GM18873 (cell line): ENCODE measurements at regions not wholly inside any gene's neighbourhood (a gene's known extent, or its start where the extent isn't known, plus 50 kb on each side); places are given as distances from the start of the nearest gene placed in this dataset.
A peak's percentile ranks its signal among the peaks of the same experiment; 100 is the strongest.
"Not testable (repeated sequence)": the region's sequence is repeated elsewhere in the genome, so short reads cannot be mapped to it uniquely, and the experiment has no call there.

Experiments
- ATAC-seq: cut with Tn5 transposase; IDR thresholded peaks from one replicate; pipeline ENCODE4 v1.9.1; 2021; ENCODE audit warnings: mild to moderate bottlenecking, moderate library complexity, moderate number of reproducible peaks; ENCODE audit not compliant: unreplicated experiment, low FRiP score

DNA sequence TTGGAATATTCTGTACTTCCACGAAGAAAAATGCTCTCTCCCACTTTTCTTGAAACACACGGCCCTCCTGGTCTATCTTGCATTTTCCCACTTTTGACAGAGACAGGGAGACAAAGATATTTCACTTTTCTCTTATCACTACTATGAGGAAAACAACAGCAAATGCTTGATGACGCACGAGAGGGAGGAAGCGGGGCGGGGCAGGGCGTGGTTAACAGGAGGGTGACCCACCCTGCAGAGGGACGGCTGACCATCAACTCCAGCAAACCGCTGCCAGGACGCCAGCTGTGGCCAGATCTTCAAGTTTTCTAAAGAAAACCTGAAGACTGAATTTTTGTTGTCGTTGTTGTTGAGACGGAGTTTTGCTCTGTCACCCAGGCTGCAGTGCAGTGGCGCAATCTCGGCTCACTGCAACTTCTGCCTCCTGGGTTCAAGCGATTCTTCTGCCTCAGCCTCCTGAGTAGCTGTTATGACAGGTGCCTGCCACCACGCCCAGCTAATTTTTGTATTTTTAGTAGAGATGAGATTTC, 63.8 kb downstream of the NSUN5 start:
- not testable (repeated sequence) for ATAC-seq

DNA sequence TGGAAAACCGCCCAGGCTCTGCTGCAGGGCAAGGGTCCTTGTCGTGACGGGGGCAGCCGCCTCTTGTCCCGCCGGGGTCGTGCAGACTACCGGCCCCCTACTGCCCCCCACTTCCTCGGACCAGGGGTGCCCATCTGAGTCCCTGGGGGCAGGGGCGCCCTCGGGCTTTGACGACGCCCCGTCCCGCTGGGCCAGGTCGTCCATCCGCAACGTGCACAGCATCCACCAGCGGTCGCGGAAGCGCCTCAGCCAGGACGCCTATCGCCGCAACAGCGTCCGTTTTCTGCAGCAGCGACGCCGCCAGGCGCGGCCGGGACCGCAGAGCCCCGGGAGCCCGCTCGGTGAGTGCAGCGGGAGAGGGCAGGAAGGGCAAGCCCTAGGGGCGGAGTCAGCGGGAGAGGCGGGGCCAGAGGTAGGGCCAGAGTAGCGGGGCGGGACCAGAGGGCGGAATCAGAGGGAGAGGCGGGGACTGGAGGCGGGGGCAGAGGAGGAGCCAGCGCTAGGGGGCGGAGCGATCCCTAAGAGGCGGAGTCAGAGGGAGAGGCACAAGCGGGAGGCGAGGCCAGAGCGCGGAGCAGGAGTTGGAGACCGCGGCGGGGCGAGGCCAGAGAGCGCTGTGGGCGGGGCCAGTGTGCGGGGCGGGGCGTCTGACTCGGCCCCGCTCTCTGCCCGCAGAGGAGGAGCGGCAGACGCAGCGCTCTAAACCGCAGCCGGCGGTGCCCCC, 73.5 kb downstream of the NSUN5 start:
- peak; percentile 83 for ATAC-seq

DNA sequence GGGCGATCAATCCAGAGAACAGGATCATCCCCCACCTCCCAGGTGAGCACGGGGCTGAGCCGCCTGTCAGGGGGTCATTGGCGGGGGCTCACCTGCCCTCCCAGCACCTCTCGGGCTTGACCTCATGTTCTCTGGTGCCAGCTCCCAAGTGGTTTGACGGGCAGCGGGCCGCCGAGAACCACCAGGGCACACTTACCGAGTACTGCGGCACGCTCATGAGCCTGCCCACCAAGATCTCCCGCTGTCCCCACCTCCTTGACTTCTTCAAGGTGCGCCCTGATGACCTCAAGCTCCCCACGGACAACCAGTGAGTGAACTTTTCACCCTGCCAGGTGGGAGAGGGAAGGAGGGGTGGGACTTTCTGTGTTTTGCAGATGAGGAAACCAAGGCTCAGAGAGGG, 82.9 kb downstream of the NSUN5 start:
- not testable (repeated sequence) for ATAC-seq

DNA sequence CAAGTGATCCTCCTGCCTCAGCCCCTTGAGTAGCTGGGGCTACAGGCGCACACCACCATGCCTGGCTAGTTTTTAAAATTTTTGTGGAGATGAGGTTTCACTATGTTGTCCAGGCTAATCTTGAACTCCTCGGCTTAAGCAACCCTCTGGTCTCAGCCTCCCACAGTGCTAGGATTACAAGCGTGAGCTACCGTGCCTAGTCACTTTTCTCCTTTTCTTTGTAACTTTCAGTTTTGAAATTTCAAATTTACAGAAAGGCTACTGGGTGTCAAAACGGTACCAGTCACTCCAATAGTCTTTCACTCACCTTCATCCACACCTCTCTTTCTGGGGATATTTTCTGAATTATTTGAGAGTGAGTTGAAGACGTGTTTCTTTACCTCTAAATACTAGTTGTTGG, 86.9 kb downstream of the NSUN5 start:
- not testable (repeated sequence) for ATAC-seq

DNA sequence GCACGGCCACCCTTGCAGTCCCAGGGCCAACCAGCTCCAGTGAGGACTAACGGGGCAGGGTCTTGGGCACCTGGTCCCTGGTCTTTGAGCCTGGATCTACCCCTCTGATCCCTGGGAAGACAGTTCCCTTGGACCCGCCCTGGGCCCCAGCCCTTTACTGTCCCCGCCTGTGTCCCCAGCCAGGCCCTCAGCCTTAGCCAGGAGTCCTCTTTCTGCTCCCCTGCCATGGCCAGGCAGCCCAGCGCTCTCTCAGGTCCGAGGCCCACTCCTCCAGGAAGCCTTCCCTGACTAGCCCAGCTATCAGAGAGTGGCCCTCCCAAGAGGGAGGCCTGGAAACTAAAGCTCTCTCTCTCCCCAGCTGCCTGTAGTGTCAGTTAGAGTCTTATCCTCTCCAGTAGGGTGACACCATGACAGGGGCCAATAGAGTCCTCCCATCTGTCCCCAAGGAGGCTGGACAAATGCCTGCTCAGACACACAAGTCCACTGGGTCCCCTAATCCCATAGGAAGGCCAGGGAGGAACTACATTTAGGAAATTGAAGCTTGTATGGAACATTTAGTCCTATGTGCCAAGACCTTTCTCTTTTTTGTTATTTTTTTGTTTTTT, 87.8 kb downstream of the NSUN5 start:
- ATAC-seq = not testable (repeated sequence)

DNA sequence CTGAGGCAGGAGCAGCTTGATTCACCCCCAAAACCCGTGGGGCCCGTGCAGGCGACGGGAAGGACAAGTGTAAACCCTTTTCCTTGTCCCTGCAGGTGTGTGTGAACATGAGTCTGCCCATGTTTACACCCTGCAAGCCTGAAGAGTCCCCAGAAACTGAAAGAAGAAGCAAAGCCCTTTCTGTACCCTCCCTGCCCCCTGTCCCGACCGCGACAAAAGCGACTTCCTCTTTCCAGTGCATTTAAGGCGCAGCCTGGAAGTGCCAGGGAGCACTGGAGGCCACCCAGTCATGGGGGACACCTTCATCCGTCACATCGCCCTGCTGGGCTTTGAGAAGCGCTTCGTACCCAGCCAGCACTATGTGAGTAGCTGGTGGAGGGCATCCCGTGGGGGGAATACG, 88.3 kb downstream of the NSUN5 start:
- ATAC-seq = peak; percentile 78

DNA sequence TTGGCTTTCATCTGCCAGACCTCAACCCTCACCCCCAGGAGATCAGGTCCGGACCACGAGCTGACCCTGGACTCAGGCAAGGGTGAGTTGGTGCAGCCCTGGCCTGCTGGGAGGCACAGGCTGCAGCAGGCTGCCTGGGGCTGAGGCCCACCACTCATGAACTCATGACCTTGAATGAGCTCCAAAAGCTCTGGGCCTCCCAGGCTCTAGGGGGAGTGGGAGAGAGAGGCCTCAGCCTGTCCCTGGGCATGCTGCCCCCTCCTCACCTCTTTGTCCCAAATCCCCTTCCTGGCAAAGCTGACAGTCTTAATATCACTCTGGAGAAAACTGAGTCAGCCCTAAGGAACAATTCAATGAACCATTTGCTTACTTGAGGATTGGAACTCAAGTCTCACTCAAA, 89.8 kb downstream of the NSUN5 start:
- ATAC-seq = not testable (repeated sequence)

DNA sequence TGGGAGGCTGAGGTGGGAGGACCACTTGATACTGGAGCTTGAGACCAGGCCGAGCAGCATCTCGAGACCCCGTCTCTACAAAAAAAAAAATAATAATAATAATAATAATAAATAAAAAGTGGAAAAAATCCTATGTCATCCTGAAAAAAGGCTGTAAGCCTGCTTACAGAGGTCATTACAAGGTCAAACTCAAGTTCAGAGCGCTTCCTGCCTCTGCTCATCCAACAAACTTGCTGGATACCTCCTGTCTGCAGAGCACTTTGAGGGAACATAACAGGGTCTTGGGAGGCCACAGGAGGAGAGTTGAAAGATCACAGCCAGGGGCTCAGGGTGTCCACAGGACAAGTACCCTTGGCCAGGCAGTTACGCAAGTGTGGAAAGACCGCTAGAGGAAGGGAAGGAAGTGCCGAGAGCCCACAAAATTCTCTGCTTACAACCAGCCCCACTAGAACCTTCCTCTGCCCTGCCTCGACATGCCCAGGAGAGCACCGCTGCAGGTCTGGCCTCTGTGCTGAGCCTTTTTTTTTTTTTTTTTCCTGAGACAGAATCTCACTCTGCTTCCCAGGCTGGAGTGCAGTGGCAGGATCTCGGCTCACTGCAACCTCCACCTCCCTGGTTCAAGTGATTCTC, 92.5 kb downstream of the NSUN5 start:
- ATAC-seq = not testable (repeated sequence)

DNA sequence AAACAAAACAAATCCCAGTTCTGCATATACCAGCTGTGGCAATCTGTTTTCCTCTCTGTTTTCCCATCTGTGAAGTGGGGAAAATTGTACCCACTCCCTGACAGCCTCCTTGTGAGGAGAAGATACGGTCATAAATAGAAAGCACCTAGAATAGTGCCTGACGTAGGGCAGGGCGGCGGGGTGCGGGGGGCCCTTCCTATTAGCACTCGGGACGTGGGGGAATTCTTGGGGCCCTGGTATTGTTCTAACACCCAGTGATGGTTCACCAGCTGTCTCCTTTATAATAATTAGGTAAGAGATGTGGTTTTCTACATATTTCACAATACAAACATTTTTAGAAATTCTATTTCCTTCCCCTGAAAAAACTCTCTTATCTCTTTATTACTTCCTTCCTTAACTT, 93.4 kb downstream of the NSUN5 start:
- ATAC-seq = not testable (repeated sequence)

DNA sequence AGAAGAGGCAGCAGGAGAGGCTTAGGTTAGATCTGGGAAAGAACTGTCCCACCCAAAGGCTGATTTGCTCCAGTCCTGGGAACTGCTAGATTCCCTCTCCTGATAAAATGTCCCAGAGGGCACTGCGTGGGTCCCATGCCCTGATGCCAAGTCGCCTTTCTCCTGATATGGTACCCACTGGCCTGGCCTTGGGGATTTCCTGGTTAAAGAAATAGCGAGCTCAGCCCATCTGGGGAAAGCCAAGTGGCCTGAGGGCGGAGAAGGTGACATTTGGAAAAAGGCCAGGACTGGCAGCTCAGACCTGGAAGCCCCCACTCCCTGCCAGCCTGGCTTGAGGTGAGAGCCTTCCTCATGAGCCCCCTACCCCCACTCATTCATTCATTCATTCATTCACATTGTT, 94.2 kb downstream of the NSUN5 start:
- not testable (repeated sequence) for ATAC-seq

DNA sequence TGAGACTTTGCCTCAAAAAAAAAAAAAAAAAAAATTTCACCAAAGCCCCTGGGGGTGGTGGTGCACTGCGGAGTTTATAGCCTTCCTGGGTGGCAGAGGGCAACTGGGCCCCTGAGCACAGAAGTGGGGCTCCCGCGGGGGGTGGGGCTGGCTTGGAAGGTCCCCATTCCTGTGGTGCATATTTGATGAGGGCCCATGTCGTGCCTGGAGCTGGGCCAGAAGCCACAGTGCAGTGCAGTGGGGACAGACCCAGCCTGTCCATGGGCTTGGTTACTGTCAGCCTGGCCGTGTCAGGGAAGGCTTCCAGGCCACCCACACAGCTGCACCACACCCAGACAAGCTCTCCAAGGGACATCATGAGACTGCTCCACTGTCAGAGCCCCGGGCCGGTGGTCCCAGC, 95.5 kb downstream of the NSUN5 start:
- ATAC-seq = not testable (repeated sequence)

DNA sequence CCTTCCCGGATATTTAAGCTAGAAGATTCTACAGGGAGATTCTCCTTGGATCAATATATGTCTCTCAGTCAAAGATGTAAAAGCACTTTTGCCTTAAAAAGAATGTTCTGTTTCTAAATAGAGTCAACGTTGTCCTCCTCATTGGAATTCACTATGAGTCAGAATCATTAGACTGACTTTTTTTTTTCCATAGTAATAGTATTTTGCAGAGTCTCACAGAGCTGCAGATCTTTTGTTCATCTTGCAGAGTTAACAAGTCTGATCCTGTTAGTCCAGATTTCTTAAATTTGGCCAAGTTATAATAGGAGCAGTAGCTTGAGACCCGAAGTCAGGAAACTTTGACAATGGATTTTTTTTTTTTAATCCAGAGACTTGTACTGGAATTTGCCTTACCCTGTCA, 103.0 kb downstream of the NSUN5 start:
- ATAC-seq = not testable (repeated sequence)

DNA sequence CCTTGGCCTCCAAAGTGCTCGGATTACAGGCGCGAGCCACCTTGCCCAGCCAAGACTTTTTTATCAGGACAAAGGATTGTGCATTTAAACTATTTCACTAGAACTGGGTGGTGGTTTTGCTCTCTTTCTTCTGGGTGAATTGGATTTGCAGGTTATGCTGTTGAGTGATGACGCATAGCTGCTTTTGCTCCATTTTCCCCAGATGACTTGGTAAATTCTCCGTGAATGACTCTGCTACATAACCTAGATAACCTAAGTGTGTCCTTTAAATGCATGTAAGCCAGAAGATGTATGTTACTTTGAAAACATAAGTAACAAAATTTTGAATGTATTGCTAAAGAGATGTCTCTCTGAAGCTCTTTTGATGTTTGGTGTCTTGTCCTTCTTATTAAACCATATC, 103.7 kb downstream of the NSUN5 start:
- ATAC-seq = not testable (repeated sequence)

DNA sequence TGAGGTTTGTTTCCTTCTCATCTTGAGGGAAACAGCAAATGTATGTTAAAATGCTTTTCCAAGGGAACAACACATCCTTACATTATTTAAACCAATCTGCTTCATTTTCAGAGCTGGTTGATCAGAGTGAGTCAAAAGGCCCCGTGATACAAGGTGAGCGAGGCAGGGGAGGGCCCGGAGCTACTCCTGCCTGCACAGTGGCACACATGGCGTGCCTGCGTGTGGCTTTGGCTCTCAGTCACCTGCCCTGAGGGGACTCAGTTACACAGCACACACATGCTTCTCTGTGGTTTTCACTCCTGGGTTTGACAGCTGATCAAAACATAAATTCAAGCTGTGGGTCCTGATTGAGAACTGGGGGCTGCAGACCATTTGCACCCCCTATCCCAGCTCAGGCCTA, 105.3 kb downstream of the NSUN5 start:
- ATAC-seq = not testable (repeated sequence)

DNA sequence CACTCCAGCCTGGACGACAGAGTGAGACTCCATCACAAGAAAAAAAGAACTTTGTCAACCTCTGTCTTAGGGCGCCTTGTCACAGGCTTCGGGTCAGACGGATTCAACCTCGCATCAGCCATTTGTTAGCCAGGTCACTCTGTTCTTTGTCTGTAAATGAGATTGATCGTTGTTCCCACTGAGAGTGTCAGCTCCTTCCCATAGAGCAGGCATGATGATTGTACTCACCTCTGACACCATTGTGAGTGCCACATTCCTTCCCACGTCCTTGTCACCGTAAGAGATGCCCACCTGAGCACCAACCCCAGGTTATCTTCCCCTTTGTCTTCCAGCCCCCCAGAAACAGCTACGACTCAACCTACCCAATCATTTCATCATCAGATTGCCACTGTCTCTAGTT, 107.4 kb downstream of the NSUN5 start:
- not testable (repeated sequence) for ATAC-seq

DNA sequence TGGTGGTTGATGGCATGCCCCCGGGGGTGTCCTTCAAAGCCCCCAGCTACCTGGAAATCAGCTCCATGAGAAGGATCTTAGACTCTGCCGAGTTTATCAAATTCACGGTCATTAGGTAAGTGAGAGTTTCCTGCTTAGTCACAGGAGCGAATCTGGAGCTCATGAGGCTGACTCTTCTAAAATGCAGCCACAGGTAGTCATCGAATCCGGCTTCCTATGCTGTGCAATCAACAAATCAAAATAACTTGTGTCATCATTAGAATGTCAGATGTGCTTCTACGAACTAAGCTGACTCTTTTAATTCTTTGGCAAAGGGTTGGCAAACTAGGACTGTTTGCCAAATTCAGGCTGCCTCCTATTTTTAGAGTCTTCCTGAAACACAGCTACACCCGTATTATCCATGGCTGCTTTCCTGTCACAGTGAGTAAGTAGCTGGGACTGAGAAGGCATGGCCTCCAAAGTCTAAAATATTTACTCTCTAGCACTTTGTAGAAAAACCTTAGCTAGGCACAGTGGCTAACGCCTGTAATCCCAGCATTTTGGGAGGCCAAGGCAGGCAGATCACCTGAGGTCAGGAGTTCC, 108.0 kb downstream of the NSUN5 start:
- not testable (repeated sequence) for ATAC-seq

DNA sequence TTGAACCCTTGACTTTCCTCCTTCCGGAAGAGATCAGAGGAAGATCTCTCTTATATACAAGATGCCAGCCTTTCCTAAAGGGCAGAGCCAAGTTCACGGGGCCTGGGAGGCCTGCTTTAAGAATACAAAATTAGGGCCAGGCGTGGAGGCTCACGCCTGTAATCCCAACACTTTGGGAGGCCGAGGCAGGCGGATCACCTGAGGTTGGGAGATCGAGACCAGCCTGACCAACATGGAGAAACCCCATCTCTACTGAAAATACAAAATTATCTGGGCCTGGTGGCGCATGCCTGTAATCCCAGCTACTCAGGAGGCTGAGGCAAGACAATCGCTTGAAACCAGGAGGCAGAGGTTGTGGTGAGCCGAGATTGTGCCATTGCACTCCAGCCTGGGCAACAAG, 108.2 kb upstream of the SPDYE9 start:
- ATAC-seq = not testable (repeated sequence)

DNA sequence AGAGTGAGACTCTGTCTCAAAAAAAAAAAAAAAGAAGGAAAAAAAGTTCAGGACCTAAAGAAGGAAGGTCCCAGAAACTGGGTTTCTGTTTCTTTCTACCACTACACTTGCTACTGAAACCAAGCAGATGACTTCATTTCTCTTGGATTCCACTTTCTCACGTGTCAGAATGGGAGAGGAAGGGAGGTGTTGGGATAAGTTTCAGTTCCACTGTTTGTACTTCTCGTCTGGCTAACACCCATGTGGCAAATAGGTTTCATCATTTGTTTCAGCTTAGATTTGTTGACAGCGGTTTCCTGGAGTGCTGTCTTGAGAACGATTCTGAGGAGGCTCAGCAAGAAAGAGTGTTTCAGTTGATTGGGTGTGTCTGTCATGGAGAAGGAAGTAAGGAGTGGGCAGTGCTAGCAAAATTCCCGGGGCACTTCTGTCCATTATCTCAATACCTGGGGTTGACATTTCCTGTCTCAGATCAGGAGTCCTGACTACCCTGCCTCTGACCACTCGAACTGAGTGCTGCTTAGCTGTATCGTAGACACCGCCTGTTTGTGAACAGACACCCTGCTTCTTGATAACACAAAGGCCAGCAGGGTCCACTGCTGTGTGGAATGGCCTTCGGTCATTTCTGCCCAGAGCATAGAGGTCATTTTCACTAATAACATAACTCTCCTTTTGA, 104.8 kb upstream of the SPDYE9 start:
- ATAC-seq = not testable (repeated sequence)

DNA sequence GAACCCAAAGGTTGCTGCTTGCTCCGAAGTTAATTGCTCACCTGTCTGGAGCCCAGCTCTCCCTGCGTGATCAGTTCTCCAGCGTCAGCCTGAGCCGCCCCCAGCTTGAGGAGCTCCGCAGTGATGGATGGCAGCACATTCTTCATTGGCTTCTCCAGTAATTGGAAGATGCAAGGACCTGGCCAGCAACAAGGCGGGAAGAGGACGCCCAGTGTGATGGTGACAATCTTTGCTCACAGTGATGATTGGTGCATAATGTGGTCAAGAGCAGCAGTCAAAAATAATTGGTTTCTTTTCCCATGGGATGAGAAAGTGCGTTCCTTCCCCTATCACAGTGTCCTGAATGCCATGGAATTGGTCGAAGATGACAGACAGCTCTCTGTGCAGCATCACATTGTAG, 102.4 kb upstream of the SPDYE9 start:
- ATAC-seq = not testable (repeated sequence)

DNA sequence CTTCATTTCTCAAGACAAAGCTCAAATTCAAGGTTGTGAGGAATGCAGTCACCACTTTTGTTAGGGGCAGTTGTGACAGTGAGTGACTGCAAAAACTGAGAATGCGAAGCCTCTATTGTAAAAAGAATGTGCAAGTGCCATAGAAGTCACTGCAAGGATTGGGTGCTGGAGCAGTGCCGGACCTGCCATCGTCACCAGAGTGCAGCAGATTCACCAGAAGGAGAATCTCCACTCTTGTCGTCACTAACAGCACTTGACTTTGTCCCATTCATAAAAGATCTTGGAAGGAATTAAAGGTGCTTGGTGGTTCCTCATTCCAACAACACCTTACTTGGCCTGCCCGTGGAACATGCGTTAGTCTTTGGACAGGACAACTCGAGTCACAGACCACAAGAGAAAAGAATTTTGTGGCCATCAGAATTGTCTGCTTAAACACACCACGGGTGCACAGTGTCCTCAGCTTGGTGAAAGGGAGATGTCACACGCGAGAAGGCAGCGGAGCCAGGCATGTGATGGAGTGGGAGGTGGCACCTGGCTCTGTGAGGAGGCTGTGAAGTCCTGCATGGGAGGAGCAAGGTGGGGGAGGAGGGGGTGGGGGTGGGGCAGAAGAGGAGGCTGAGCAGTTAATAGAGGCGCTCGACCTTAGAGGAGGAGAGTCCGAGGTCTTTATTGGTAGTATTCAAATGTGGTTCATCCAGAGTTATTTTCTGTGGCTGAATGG, 100.9 kb upstream of the SPDYE9 start:
- ATAC-seq = not testable (repeated sequence)
